Calu3 (cell line): ENCODE measurements at regions not wholly inside any gene's neighbourhood (a gene's known extent, or its start where the extent isn't known, plus 50 kb on each side); places are given as distances from the start of the nearest gene placed in this dataset.

ENCODE experiments used
- BruUV-seq: library from RNA; stranded (reverse); fragments of 400-500 nt; replicated peaks from 2 replicates; lab custom pipeline; 2021; lab: Mats Ljungman, UMichigan
- CTCF ChIA-PET: fragments of 300-600 bp; sonication (Branson Sonifier 250); formaldehyde crosslinking; loops from one replicate; lab custom pipeline; 2022; ENCODE audit warnings: antibody characterized with exemption; lab: Charles Lee
- DNase-seq: peaks from one replicate; pipeline ENCODE4 v3.0.0; 2022
- H3K27ac Mint-ChIP-seq: one replicate; pipeline ENCODE4 v1.8.0; 2022; ENCODE audit warnings: mixed read lengths; ENCODE audit not compliant: unreplicated experiment
- H3K27me3 Mint-ChIP-seq: one replicate; pipeline ENCODE4 v1.8.0; 2022; ENCODE audit warnings: mixed read lengths; ENCODE audit not compliant: unreplicated experiment
- H3K36me3 Mint-ChIP-seq: one replicate; pipeline ENCODE4 v1.8.0; 2022; ENCODE audit warnings: mild to moderate bottlenecking, moderate library complexity, mixed read lengths; ENCODE audit not compliant: insufficient read depth, unreplicated experiment
- H3K4me1 Mint-ChIP-seq: one replicate; pipeline ENCODE4 v1.8.0; 2022; ENCODE audit warnings: mild to moderate bottlenecking, low read depth, mixed read lengths; ENCODE audit not compliant: unreplicated experiment
- H3K4me3 Mint-ChIP-seq: one replicate; pipeline ENCODE4 v1.8.0; 2022; ENCODE audit warnings: mild to moderate bottlenecking, low read depth, moderate library complexity, mixed read lengths; ENCODE audit not compliant: unreplicated experiment
- H3K9me3 Mint-ChIP-seq: one replicate; pipeline ENCODE4 v1.8.0; 2022; ENCODE audit warnings: low read depth, mixed read lengths; ENCODE audit not compliant: unreplicated experiment
- CTCF ChIP-seq: fragments of 200-600 bp; IDR thresholded peaks from one replicate; pipeline ENCODE4 v1.8.0; 2022; ENCODE audit warnings: antibody characterized with exemption; ENCODE audit not compliant: unreplicated experiment
- intact Hi-C: fragments of 100-400 bp; cut with micrococcal nuclease; formaldehyde crosslinking; loops from one replicate; pipeline ENCODE4 v1.10.0; 2022; ENCODE audit not compliant: unreplicated experiment

- intact Hi-C loops = no loop called here
- H3K27ac Mint-ChIP-seq = no peak overlapping the region
- no peak for DNase-seq
- no peak for TF ChIP-seq CTCF
- peaks cover 2% of the 10 kb centered on the region for H3K9me3 Mint-ChIP-seq
- no peaks in the 10 kb centered on the region for H3K36me3 Mint-ChIP-seq
- CTCF ChIA-PET = no interaction called here
- H3K4me3 Mint-ChIP-seq = no peak overlapping the region
- peaks cover 13% of the 10 kb centered on the region for H3K4me1 Mint-ChIP-seq
- no TSS peak for BruUV-seq
- no peaks in the 10 kb centered on the region for H3K27me3 Mint-ChIP-seq
Measured at GRCh38 chr4:106541253-106541652, 172.7 kb upstream of the GIMD1 start.

GRCh38 chr4:106530821-106531220, 162.2 kb upstream of the GIMD1 start:
- DNase-seq = no peak
- Mint-ChIP-seq H3K4me1 (peaks cover 16% of the 10 kb centered on the region), H3K4me3 (no peak overlapping the region), H3K36me3 (no peaks in the 10 kb centered on the region), H3K27me3 (no peaks in the 10 kb centered on the region), H3K27ac (no peak overlapping the region), H3K9me3 (no peaks in the 10 kb centered on the region)
- BruUV-seq = no TSS peak
- intact Hi-C loops = no loop called here
- no peak for TF ChIP-seq CTCF
- CTCF ChIA-PET = no interaction called here

- no peak for TF ChIP-seq CTCF
- no peaks in the 10 kb centered on the region for H3K27me3 Mint-ChIP-seq
- CTCF ChIA-PET = interaction anchor here (0.6 to 0.7 kb wide), 2 partner anchors 53 to 149 kb away, joined by 3 read pairs; no protein-coding TSS in a partner anchor
- peak overlapping the region; percentile 53 for H3K27ac Mint-ChIP-seq
- no peaks in the 10 kb centered on the region for H3K36me3 Mint-ChIP-seq
- DNase-seq = no peak
- H3K9me3 Mint-ChIP-seq = no peaks in the 10 kb centered on the region
- H3K4me1 Mint-ChIP-seq = peaks cover 16% of the 10 kb centered on the region
- H3K4me3 Mint-ChIP-seq = no peak overlapping the region
- no TSS peak for BruUV-seq
- intact Hi-C loops = no loop called here
Measured at GRCh38 chr4:106530024-106530361, 161.4 kb upstream of the GIMD1 start.

GRCh38 chr4:106529348-106530023, 160.9 kb upstream of the GIMD1 start:
- no TSS peak for BruUV-seq
- no peak for DNase-seq
- Mint-ChIP-seq H3K27me3 (no peaks in the 10 kb centered on the region), H3K27ac (peak overlapping the region; percentile 53), H3K9me3 (no peaks in the 10 kb centered on the region), H3K36me3 (no peaks in the 10 kb centered on the region), H3K4me1 (peaks cover 16% of the 10 kb centered on the region), H3K4me3 (no peak overlapping the region)
- TF ChIP-seq CTCF = no peak
- intact Hi-C loops = no loop called here
- CTCF ChIA-PET = interaction anchor here (0.6 to 0.7 kb wide), 2 partner anchors 54 to 150 kb away, joined by 3 read pairs; no protein-coding TSS in a partner anchor
